Aorta (tissue), 5 donors: ENCODE measurements at regions not wholly inside any gene's neighbourhood (a gene's known extent, or its start where the extent isn't known, plus 50 kb on each side); places are given as distances from the start of the nearest gene placed in this dataset.
"Not testable (repeated sequence)": the region's sequence is repeated elsewhere in the genome, so short reads cannot be mapped to it uniquely, and the experiment has no call there.

Experiments
- ATAC-seq: fragments of 200-7000 bp; cut with Tn5 transposase; one replicate; pipeline ENCODE4 v1.9.1; 2022; ENCODE audit warnings: moderate library complexity; ENCODE audit not compliant: low FRiP score
- DNase-seq, 2 donors: peaks; one replicate each; pipeline ENCODE4 v3.0.0-alpha.2; 2020
- H3K27ac ChIP-seq, 2 donors: one replicate each; pipeline ENCODE4 v1.5.1; 2013; ENCODE audit warnings: low read length in 2 of 2, mild to moderate bottlenecking in 2 of 2, moderate library complexity in 2 of 2, control low read depth in 1 of 2, inconsistent platforms in 1 of 2, low read depth in 1 of 2
- H3K27me3 ChIP-seq, 2 donors: one replicate each; pipeline ENCODE4 v1.6.1; 2013; ENCODE audit warnings: control low read depth in 1 of 2, low read length in 1 of 2, mild to moderate bottlenecking in 1 of 2, moderate library complexity in 1 of 2; ENCODE audit not compliant: insufficient read depth in 2 of 2, control insufficient read depth in 1 of 2
- H3K36me3 ChIP-seq, 2 donors: one replicate each; pipeline ENCODE4 v1.6.1; 2013; ENCODE audit warnings: control low read depth in 1 of 2, low read length in 1 of 2, mild to moderate bottlenecking in 1 of 2; ENCODE audit not compliant: insufficient read depth in 2 of 2, control insufficient read depth in 1 of 2
- H3K4me1 ChIP-seq, 2 donors: one replicate each; pipeline ENCODE4 v1.6.1; 2013; ENCODE audit warnings: low read length in 2 of 2, control low read depth in 1 of 2, mild to moderate bottlenecking in 1 of 2, moderate library complexity in 1 of 2; ENCODE audit not compliant: insufficient read depth in 2 of 2, control insufficient read depth in 1 of 2
- H3K4me3 ChIP-seq, 2 donors: one replicate each; pipeline ENCODE4 v1.5.1; 2013; ENCODE audit warnings: low read length in 2 of 2, control low read depth in 1 of 2, mild to moderate bottlenecking in 1 of 2
- H3K9me3 ChIP-seq: one replicate; pipeline ENCODE4 v1.6.1; 2013; ENCODE audit warnings: mild to moderate bottlenecking, low read length; ENCODE audit not compliant: control insufficient read depth
- WGBS, 2 donors: extraction: QIAGEN DNeasy Blood & Tissue Kit; methylation state at CpG; one replicate each; pipeline ENCODE4 v1.1.7; 2013; 5-methylcytosine and 5-hydroxymethylcytosine counted together
- intact Hi-C, 2 donors: fragments of 100-400 bp; cut with DNase I; formaldehyde crosslinking; loops; one replicate each; pipeline versions ENCODE4 v1.14.2 to v1.15.0; 2022
- donor health status: healthy with polysubstance abuse.
- donor health status: Bipolar disorder and iron deficiency.
- donor health status: DM: no; HTN: no; CAD: no.
- donor health status: DM: no; HTN: no; CAD: no.
- donor health status: DM: yes; HTN: yes; CAD: no.

DNA sequence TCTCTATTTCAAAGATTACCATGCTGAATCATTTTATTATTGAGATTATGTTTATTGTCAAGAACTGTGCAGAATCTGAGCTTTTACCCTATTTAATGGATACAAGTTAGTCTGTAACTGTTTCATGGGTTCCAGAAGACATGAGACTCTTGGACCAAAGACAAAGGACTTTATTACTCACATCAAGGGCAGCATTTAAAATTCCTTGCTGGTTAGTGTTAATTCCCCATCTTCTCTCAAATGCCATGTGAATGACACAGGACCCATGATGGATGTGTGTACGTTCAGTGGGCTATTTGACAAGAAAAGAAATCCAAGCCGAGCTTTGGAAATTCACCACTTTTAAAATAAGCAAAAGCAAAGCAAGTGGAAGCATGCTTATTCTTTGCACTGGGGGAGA lies 139.9 kb downstream of the PCDH20 start:
- ATAC-seq: no peak
- 17 to 20% methylated on average over 2 of the region's 2 CpGs for WGBS, 2 donors

DNA sequence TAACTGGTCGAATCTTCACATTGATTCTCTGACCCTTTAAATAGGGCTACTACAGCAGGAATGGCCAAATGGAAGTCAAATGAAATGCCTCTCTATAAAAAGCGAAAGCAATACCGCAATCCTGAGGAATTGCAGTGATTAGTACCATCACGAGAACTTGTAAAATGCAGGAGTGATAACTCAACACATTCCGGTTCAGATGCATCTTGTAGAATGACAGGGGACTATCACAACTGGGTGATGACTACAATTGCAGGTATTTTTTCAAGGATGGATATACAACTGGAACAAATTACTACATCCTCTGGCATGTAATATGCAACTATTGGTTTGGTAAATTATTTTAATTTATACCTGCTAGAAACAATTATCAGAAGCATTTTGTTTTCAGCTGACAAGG lies 140.4 kb downstream of the PCDH20 start:
- Histone ChIP-seq H3K4me1 (no peaks in the 10 kb centered on the region), H3K4me3 (no peak overlapping the region), H3K36me3 (no peaks in the 10 kb centered on the region), H3K27ac (no peak overlapping the region), H3K27me3 (no peaks in the 10 kb centered on the region), H3K9me3 (no peaks in the 10 kb centered on the region)
- DNase-seq: no peak
- no peak for ATAC-seq
- intact Hi-C loops: no loop called here
- 83 to 87% methylated on average over 5 of the region's 5 CpGs for WGBS, 2 donors

More for the DNA sequence above, 139.9 kb downstream of the PCDH20 start:
- Histone ChIP-seq H3K4me3 (no peak overlapping the region), H3K27ac (no peak overlapping the region), H3K4me1 (no peaks in the 10 kb centered on the region), H3K27me3 (no peaks in the 10 kb centered on the region), H3K36me3 (no peaks in the 10 kb centered on the region), H3K9me3 (no peaks in the 10 kb centered on the region)
- no peak for DNase-seq
- intact Hi-C loops: no loop called here

DNA sequence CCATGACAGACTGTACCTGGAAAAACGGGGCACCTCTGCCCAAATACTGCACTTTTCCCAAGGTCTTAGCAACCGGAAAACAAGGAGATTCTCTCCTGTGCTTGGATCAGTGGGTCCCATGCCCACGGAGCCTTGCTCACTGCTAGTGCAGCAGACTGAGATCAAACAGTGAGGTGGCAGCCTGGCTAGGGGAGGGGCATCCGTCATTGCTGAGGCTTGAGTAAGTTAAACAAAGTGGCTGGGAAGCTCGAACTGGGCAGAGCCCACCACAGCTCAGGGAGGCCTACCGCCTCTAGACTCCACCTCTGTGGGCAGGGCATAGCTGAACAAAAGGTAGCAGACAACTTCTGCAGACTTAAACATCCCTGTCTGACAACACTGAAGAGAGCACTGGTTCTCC lies 148.8 kb downstream of the PCDH20 start:
- H3K27me3 ChIP-seq, H3K9me3 ChIP-seq, DNase-seq, H3K36me3 ChIP-seq, H3K4me3 ChIP-seq, H3K4me1 ChIP-seq, ATAC-seq, intact Hi-C loops, H3K27ac ChIP-seq: not testable (repeated sequence)
- 78% methylated on average over 6 of the region's 6 CpGs for WGBS, 2 donors

DNA sequence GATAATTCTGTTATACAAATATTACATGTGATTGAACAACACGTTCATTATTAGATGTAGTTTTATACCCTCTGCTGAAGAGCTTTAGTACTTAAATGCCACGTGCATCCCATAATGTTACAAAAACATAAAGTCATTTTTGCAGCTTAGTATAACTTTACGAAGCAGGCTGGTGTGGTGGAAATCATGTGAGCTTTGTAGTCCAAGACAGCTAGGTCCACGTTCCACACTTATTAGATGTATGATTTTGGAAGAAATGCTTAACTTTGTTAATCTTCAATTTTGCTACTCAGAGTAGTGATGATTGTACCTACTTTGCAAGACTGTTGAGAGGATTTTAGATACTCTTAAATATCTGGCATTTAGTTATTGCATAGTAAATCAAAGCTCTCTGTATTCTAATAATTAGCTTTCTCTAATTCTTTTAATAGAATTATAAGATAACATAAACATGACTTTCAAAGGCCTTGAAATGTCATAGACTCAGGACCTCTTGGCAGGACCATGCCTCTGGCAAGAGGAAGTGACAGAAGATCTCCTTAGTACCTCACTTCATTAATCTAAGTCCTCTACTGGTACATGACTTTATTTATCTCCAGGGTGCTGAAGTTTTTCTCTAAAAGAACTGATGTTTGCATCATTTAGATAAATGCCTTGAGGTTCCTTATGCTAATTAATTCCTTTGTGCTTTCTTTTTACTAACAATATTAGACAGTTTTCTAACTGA lies 153.7 kb downstream of the PCDH20 start:
- WGBS, 2 donors: 70 to 75% methylated on average over 4 of the region's 4 CpGs
- Histone ChIP-seq H3K4me3 (no peak overlapping the region), H3K36me3 (no peaks in the 10 kb centered on the region), H3K9me3 (no peaks in the 10 kb centered on the region), H3K27me3 (no peaks in the 10 kb centered on the region), H3K4me1 (no peaks in the 10 kb centered on the region), H3K27ac (no peak overlapping the region)
- DNase-seq: no peak
- no peak for ATAC-seq
- intact Hi-C loops: no loop called here

DNA sequence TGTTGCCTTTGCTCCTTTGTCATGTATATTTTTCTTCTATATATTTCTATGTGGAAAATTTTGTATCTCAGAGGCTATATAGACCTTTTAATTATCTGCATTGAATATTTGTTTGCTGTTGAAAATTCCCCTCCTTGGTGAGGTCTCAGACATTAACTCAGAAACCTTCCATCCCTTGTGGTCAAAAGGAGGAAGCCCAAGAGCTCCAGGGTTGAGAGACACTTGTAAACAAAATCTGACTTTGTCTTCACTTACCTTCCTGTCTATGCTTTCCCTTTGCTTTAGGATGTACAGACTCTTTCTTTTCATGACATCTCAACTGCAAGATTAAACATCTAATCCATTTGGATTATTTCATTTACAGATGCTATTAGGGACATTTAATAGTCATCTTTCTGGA lies 157.5 kb downstream of the PCDH20 start:
- Histone ChIP-seq H3K27me3 (no peaks in the 10 kb centered on the region), H3K9me3 (no peaks in the 10 kb centered on the region), H3K36me3 (no peaks in the 10 kb centered on the region), H3K4me3 (no peak overlapping the region), H3K27ac (no peak overlapping the region), H3K4me1 (no peaks in the 10 kb centered on the region)
- no peak for ATAC-seq
- intact Hi-C loops: no loop called here
- DNase-seq: no peak

DNA sequence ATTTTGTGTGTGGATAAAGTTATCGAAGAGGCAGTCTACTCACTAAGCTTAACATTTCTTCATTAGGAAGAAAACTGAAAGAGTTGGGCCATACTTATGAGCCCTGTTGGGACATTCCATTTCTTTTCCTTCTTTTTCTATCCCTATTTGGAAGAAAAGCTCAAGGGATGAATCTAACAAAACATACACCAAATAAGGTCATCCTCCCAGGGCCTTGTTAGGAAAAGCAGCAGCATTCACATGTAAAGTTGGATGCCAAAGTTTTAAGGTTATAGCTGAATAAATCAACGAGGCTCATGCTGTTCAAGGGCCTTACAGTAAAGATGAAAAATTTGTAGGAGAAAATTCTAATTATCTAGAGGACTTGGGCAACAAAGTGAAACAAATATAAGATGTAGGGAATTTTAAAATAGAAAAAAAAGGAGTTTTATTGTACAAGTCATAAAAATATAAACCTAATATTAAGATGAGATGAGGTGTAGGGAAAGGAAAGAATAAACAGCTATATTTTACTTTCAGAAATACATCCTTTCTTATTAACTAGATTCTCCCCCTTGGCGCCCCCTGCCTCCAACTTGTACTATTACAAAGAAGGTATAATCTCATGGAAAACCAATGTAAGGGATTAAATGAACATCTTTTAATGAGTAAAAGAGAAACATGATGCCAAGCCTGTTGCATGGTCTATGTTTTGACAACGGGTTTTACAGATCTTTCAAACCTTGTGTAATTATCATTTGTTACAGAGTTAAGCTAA lies 160.4 kb downstream of the PCDH20 start:
- Histone ChIP-seq H3K36me3 (no peaks in the 10 kb centered on the region), H3K27ac (no peak overlapping the region), H3K27me3 (no peaks in the 10 kb centered on the region), H3K9me3 (no peaks in the 10 kb centered on the region), H3K4me1 (no peaks in the 10 kb centered on the region), H3K4me3 (no peak overlapping the region)
- no peak for ATAC-seq
- intact Hi-C loops: no loop called here
- DNase-seq: no peak
- 62 to 68% methylated on average over 4 of the region's 4 CpGs for WGBS, 2 donors

DNA sequence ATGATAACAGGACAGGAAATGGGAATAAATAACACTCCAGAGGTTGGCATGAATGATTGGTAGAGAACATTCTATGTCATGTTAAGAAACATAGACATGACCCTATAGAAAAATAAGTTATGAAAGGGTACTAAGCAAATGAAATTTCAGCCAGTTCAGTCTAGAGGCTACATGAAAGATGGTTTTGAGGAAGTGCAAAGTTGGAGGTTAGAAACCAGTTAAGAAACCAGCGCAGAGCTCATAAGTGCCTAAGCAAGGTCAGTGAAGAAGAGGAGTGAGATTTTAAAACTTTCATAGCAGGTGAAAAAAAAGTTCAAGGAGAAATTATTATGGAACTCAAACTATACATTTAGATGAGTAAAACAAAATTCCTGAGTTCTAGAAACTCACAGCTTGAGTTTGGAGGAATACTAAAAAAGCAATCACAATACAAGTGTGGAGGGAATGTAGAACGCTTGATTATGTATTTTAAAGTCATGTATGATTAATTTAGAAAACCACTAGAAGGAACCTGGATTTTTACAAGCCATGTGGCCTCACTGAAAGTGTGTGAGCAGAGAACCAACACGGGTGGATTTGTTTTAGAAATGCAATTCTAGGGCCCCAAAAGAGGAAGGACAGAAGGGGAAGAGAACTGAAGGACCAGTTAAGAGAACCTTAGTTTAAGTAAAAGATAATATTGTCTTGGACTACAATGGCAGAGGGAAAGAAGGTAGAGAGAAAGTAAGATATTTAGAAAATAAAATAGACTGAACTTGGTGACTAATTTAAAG lies 162.4 kb downstream of the PCDH20 start:
- ATAC-seq (no peak), DNase-seq (no peak)
- no peaks in the 10 kb centered on the region for H3K4me1 ChIP-seq
- no peak overlapping the region for H3K27ac ChIP-seq
- H3K27me3 ChIP-seq: no peaks in the 10 kb centered on the region
- intact Hi-C loops: no loop called here
- no peaks in the 10 kb centered on the region for H3K36me3 ChIP-seq
- H3K4me3 ChIP-seq: no peak overlapping the region
- H3K9me3 ChIP-seq: no peaks in the 10 kb centered on the region
- WGBS, 2 donors: 62 to 64% methylated on average over 3 of the region's 3 CpGs

DNA sequence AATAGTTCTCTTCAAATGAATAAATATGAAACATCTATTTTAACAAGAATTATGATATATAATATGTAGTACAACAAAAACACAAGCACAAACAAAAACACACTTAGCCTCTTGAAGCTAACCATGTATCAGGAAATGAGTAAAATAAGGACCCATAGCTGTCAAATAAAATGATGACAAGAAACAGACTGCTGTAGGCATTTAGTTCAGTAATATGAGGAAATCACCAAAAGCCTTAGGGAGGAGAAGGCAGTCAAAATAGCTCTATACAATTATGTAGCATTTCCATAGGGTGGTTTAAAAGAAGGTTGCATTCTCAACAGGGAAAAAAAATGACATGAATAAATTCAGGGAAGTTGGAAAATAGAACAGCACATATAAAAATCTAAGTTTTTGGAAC lies 163.4 kb downstream of the PCDH20 start:
- DNase-seq (no peak), ATAC-seq (no peak)
- intact Hi-C loops: no loop called here
- Histone ChIP-seq H3K36me3 (no peaks in the 10 kb centered on the region), H3K27me3 (no peaks in the 10 kb centered on the region), H3K4me1 (no peaks in the 10 kb centered on the region), H3K4me3 (no peak overlapping the region), H3K27ac (no peak overlapping the region), H3K9me3 (no peaks in the 10 kb centered on the region)
